GM12891 (cell line): ENCODE measurements at regions not wholly inside any gene's neighbourhood (a gene's known extent, or its start where the extent isn't known, plus 50 kb on each side); places are given as distances from the start of the nearest gene placed in this dataset.

ENCODE experiments used
- DNase-seq: peaks from one replicate; pipeline ENCODE4 v3.0.0; 2011; ENCODE audit warnings: low spot score; ENCODE audit not compliant: insufficient read length
- FAIRE-seq: peaks from 2 replicates; lab custom pipeline; 2011; peaks lifted over from hg19 to GRCh38; lab: Jason Lieb, UNC
- PAX5 ChIP-seq: IDR thresholded peaks from 2 replicates; pipeline ENCODE4 v1.6.1; 2011; ENCODE audit warnings: low read length, moderate library complexity, mild to moderate bottlenecking; ENCODE audit not compliant: insufficient read depth, severe bottlenecking
- POLR2A ChIP-seq: IDR thresholded peaks from 2 replicates; pipeline ENCODE4 v1.6.1; 2011; ENCODE audit warnings: low read depth, low read length, control low read depth
- POLR2AphosphoS5 ChIP-seq: IDR thresholded peaks from 2 replicates; pipeline ENCODE4 v1.6.1; 2011; ENCODE audit warnings: low read depth, low read length, control low read depth
- POU2F2 ChIP-seq: IDR thresholded peaks from 2 replicates; pipeline ENCODE4 v1.6.1; 2011; ENCODE audit warnings: low read depth, mild to moderate bottlenecking, control low read depth, low read length, moderate library complexity
- SPI1 ChIP-seq: IDR thresholded peaks from 2 replicates; pipeline ENCODE4 v1.6.1; 2011; ENCODE audit warnings: low read depth, low read length, control low read depth
- TAF1 ChIP-seq: IDR thresholded peaks from 2 replicates; pipeline ENCODE4 v1.6.1; 2011; ENCODE audit warnings: low read depth, low read length, control low read depth

- DNase-seq (no peak), FAIRE-seq (no peak)
- TF ChIP-seq SPI1 (no peak), TAF1 (no peak), PAX5 (no peak), POLR2A (no peak), POU2F2 (no peak), POLR2AphosphoS5 (no peak)
These were observed 351.6 kb downstream of the ALG10 start for GRCh38 chr12:34373926-34374325.

- TF ChIP-seq SPI1 (no peak), POLR2A (no peak), POU2F2 (no peak), TAF1 (no peak), PAX5 (no peak), POLR2AphosphoS5 (no peak)
- FAIRE-seq (no peak), DNase-seq (no peak)
These were observed 354.0 kb downstream of the ALG10 start for GRCh38 chr12:34376133-34376799.

- no peak for DNase-seq
- no peak for FAIRE-seq
- TF ChIP-seq PAX5 (no peak), TAF1 (no peak), POLR2AphosphoS5 (no peak)
These were observed 355.1 kb downstream of the ALG10 start for GRCh38 chr12:34377243-34378035.

- DNase-seq (no peak), FAIRE-seq (no peak)
- TF ChIP-seq TAF1: no peak
- TF ChIP-seq PAX5: no peak
- no peak for TF ChIP-seq POU2F2
- TF ChIP-seq POLR2AphosphoS5: no peak
- no peak for TF ChIP-seq POLR2A
- TF ChIP-seq SPI1: no peak
These were observed 356.8 kb downstream of the ALG10 start for GRCh38 chr12:34379142-34379541.

- FAIRE-seq (no peak), DNase-seq (no peak)
- TF ChIP-seq POLR2AphosphoS5 (no peak), POLR2A (no peak), POU2F2 (no peak), SPI1 (no peak), TAF1 (no peak), PAX5 (no peak)
These were observed 362.4 kb downstream of the ALG10 start for GRCh38 chr12:34384693-34385092.

DNA sequence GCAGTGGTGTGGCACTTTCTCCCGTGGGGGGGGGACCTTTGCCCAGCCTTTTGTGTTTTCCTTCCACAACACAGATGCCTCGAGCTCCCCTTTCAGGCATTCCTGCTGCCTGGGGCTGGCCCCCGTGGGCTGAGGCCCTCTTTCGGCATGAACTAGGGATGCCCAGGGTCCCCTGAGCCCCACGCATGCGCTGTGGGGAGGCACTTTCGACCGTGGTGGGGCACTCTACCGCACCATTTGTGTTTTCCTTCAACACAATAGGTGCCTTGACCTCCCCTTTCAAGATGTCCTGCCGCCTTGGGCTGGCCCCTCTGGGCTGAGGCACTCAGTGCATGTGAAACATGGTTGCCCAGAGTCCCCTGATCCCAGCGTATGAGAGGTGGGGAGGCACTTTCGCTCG lies 363.7 kb downstream of the ALG10 start:
- TF ChIP-seq PAX5: no peak
- no peak for TF ChIP-seq TAF1
- no peak for TF ChIP-seq SPI1
- TF ChIP-seq POLR2AphosphoS5: no peak
- no peak for TF ChIP-seq POLR2A
- TF ChIP-seq POU2F2: no peak
- no peak for DNase-seq
- FAIRE-seq: no peak

DNA sequence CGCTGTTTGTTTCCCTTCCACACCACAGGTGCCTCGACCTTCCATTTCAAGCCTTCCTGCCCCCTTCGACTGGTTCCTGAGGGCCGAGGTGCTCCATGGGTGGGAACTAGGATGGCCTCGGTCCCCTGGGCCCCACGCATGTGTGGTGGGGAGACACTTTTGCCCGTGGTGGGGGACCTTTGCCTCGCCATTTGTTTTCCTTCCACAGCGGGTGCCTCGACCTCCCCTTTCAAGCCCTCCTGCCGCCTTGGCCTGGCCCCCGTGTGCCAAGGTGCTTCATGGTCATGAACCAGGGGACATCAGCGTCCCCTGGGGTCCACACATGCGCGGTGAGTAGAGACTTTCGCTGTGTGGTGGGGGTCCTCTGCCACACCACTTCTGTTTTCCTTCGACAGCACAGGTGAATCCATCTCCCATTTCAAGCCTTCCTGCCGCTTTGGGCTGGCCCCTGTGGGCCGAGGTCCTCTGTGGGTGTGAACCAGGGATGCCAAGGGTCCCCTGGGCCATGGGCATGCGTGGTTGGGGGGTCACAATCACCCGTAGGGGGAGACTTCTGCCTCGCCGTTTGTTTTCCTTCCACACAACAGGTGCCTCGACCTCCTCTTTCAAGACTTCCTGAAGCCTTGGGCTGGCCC lies 364.4 kb downstream of the ALG10 start:
- DNase-seq: no peak
- TF ChIP-seq PAX5 (no peak), SPI1 (no peak), POLR2AphosphoS5 (no peak), POU2F2 (no peak), TAF1 (no peak), POLR2A (no peak)
- FAIRE-seq: no peak

- DNase-seq (no peak), FAIRE-seq (no peak)
- no peak for TF ChIP-seq POLR2AphosphoS5
These were observed 365.7 kb downstream of the ALG10 start for GRCh38 chr12:34387711-34388635.
